ENCODE measurements at regions not wholly inside any gene's neighbourhood (a gene's known extent, or its start where the extent isn't known, plus 50 kb on each side); places are given as distances from the start of the nearest gene placed in this dataset.

- DNase-seq (ENCODE audit: low read depth) = no peak
These were observed 233.7 kb downstream of the MYCN start for GRCh38 chr2:16173893-16174692.

DNA sequence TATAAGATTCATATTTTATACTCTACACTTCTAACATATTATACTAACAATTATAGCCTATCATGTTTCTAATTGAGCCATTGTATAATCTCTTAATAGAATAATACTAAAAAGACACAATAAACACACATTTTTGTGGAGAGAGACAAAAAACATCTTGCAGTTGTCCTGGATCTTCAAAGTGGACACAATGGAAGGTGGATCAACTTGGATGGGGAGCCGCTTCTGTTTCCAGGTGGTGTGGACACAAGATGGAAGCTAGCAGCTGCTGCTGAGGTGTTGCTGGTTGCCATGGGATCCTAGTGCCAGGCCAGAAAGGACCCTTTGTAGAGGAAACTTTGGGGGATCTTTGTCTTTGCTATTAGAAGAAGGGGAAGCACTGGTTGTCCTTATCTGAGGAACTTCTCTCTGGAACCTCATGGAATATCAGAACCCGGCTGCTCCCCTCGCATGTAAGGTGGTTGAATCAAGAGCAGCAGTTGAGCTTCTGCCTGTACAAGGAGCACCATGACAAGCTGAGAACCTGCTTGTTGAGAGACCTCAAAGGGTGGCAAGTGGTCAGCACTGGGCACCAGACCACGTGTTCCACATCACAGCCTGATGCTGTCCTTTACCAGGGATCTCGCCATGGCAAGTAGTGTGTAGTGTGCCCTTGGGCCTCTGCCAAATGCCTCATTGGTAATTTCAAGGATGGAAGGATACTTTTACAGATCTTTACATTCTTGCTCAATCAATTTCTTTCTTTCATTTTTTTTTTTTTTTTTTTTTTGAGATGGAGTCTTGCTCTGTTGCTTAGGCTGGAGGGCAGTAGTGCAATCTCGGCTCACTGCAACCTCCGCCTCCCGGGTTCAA, 232.2 kb downstream of the MYCN start:
- DNase-seq (ENCODE audit: low read depth) = no peak

- DNase-seq (ENCODE audit: low read depth) = no peak
These were observed 231.1 kb downstream of the MYCN start for GRCh38 chr2:16171425-16171920.

GRCh38 chr2:16170675-16171424, 230.5 kb downstream of the MYCN start:
- no peak for DNase-seq (ENCODE audit: low read depth)

GRCh38 chr2:16169381-16169960, 229.1 kb downstream of the MYCN start:
- no peak for DNase-seq (ENCODE audit: low read depth)

DNA sequence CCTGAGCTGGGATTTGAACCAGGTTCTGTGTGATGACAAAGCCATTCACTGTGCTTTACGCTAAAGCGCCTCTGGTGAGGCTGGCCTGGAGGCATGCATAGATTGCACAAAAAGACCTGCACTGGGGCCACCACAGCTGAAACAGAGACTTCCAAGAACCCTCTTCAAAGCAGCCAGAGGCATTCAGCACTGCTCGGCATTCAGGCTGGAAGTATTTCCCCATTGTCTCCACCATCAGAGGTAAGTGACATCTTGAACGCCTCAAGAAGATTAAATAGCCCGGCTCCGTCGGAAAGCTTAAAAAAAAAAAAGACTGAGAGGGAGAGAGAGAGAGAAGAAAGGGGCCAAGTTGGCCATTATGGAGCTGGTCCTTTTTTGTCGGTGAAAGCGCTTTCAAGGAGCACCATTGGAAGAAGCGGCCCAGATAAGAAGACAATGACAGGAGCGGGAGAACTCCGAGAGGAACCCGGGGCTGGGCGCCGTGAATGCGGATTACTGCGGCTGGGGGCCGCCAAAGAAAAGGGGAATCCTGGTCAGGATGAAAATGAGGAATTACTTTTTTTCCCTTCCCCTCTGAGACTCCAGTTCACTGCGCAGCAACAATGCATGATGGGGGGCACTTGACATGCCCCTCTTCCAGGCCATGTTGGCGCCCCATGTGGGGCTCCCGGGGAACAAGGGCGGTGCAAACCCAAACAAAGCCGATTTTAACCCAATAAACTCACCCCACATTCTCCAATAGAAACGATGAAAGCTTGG, 228.3 kb downstream of the MYCN start:
- no peak for DNase-seq (ENCODE audit: low read depth)

- DNase-seq (ENCODE audit: low read depth) = no peak
These were observed 227.6 kb downstream of the MYCN start for GRCh38 chr2:16167870-16168426.

DNA sequence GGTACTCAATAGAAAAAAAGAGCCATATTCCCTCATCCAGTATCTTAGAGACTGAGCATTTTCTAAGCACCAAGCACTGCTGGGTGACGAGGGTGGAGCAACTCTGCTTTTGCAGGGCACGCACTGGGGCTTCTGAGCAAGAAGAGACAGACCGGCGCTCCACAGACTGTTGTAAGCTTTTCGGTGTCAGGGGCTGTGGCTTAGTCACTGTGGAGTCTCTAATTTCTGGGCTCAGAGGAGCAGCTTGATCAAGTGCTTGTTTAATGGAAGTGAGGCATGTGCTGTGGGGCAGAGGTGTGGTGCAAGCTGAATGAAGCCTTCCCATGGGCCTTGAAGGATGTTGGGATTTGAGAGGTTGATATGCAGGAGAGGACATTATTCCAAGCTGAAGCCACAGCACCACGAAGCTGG, 227.1 kb downstream of the MYCN start:
- DNase-seq (ENCODE audit: low read depth) = no peak

DNA sequence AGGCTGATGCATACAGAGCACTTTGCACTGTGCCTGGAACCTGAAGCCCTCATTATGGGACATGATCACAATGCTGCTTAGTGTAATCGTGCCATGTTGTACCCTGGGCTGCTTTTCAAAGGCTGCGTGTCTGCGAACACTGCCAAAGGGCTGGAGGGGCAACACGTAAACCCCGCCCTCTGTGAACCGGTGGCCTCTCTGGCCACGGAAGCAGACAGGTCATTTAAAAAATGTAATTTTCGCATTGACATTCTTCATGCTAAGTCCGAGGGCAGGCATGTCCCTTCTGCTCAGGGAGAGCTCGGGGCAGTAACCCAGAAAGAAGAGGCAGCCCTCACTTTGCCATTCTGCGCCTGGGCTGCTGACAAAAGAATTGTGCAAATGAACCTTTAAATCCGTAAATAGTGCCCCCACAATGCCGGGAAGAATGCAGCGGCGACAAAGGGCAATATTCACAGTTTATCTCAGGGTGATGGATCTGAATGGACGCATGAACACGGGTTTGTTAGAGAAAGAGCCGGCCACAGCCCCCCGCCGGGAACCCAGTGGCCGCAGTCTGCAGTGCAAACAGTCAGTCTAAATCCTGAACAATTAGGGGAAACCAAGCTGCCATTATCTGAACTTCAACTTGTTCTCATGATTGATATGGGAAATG, 226.1 kb downstream of the MYCN start:
- no peak for DNase-seq (ENCODE audit: low read depth)

DNA sequence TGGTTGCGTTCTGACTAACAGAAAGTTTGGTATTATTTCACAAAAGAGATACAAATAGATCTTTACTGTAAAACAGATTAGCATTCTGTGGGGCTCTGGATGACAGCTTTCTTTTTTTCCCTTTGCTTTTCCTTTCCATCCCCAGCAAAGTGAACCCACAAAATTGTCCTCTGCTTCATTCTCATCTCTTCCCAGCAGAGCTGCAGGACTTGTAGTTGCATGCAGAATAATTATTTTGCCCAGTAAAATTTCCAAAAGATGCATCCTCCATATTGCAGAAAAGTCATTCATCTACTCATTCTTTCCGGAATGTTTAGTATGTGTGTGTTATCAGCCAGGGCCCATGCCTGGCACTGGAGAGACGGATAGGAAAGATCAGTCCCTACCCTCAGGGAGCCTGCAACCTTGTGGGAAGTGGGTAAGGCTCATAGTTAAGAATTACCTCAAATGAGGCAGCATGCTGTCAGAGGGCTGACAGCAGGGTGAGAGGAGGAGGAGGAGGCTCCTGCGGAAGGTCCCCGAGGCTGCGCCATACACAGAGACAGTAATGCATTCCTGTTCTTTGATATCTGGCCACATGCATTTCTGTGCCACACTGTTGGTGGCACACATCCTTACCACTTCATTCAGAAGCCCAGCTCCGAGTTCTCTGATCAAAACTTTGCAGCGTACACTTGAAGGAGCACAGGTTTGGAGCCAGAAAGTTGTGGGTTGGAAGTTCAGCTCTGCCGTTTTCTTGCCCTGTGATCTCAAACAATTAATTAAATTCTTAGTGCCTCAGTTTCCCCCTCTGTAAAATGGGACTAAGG, 225.4 kb downstream of the MYCN start:
- no peak for DNase-seq (ENCODE audit: low read depth)

- DNase-seq (ENCODE audit: low read depth) = no peak
These were observed 222.2 kb downstream of the MYCN start for GRCh38 chr2:16162491-16163040.

DNA sequence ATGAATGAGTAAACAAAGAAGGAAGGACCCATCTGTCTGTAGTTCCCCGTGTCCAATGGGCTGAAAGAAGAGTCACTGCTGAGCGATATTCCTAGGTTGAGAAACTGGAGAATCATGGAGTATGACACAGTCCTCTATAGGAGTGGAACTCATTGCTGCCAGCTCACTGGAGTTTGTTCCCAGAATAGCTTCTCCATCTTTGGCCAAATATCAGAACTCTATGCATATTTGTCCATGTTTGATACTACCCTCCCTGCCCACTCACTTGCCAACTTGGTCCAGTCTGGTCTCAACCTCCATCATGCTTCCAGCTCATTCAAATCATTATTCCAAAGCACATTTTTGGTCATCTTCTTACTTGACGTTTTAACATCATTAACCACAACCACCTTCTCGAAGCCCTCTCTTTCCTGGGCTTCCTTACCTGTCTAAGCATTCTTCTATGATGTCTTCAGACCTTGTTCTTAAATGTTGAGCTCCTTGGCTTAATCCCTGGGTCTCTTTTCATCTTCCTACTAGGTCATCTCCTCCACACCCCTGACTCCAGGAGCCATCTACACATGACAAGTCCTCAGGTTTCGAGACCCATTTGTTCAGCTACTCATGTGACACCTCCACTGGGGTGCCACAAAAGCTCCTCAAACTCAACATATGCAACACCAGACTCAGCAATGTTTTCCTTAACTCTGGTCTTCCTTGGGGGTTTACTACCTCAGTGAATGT, 221.6 kb downstream of the MYCN start:
- no peak for DNase-seq (ENCODE audit: low read depth)

- DNase-seq (ENCODE audit: low read depth) = no peak
These were observed 220.8 kb downstream of the MYCN start for GRCh38 chr2:16161085-16161565.

GRCh38 chr2:16160281-16161084, 220.1 kb downstream of the MYCN start:
- DNase-seq (ENCODE audit: low read depth) = no peak

GRCh38 chr2:16156411-16156810, 216.1 kb downstream of the MYCN start:
- DNase-seq (ENCODE audit: low read depth) = no peak

DNA sequence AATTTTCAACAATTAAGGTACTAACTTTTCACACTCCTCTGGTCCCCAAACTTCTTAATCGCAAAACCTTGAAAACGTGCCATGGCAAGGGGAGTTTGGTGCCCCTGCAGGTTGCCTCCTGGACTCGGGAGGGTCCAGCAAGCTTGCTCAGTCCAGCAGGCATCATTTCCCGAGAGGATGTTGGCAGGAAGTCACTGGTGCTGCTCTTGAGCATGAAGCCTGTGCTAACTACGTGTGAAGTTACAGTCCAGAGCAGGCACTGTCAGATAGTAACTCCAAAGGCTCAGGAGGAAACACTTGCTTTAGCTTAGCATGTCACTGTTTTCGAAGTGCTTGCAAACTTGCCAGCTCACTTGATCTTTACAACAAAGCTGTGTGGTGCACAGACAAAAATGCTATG, 215.4 kb downstream of the MYCN start:
- no peak for DNase-seq (ENCODE audit: low read depth)

GRCh38 chr2:16155366-16155765, 215.0 kb downstream of the MYCN start:
- DNase-seq (ENCODE audit: low read depth) = no peak

Data from RPMI7951 (cell line).